Stimulated activated CD4-positive, alpha-beta T cell treated with anti-CD3 and anti-CD28 coated beads, Interleukin-1b, Interleukin-23, amount 100 ng/mL, for 48 hours (primary cell): ENCODE measurements at regions not wholly inside any gene's neighbourhood (a gene's known extent, or its start where the extent isn't known, plus 50 kb on each side); places are given as distances from the start of the nearest gene placed in this dataset.
"Not testable (repeated sequence)": the region's sequence is repeated elsewhere in the genome, so short reads cannot be mapped to it uniquely, and the experiment has no call there.

Source experiments
- DNase-seq: peaks from one replicate; pipeline ENCODE4 v3.0.0-alpha.2; 2020

DNA sequence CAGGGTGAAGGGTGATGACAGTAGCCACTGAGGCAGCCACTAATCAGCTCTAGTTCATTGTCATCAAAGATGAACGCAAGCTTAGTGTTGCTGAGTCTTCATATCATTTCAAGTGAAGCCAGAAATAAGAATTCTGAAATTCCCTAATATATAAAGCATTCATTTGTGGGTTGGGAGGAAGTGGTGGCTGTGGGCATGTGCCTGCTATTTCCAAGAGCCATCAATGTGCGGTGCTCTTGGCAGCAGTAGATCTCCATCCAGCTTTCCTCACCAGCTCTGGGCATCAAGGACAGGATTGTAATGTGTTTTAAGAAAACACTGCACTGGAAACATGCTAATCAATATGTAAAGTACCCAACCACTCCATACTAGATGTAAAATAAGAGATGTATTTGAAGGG, 202.5 kb upstream of the AHR start:
- no peak for DNase-seq

DNA sequence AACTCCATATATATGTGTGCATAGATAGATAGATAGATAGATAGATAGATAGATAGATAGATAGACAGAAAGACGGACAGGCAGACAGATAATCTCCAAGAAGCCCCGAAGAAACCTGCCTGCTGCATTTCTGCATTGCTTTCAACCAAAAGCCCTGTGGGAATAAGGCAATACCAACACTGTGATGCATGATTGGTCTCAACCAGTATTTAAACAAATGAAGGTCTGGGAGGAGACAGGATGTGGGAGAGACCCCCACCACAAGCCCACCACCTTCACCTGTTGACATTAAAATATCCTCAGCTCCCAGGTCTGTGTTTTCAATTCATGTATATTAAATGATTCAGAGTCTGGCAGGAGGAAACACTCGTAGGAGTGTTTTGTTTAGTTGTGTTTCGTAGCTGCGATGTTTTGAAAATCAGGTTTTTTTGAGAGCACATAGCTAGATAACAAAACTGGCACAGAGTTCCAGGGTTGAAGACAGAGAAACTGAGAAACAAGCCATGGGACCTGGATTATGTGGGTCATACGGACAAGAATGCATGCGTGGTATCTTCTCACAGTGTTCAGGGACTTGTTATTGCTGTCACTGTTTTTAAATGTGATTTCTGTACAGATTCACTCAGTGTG, 200.7 kb upstream of the AHR start:
- no peak for DNase-seq

DNA sequence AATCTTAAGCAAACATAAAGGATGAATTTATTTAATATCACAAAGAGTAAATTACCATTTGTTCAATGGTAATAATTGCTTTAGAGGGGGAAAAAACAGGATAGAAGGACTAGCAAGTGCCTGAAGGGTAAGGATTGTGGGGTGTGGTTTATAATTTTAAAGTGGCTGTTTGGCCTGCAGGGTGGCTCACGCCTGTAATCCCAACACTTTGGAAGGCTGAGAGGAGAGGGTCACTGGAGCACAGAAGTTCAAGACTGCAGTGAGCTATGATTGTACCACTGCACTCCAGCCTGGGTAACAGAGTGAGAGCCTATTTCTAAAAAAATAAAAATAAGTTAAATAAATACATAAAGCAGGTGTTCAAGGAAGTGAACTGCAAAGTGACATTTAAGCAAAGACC, 199.9 kb upstream of the AHR start:
- no peak for DNase-seq

DNA sequence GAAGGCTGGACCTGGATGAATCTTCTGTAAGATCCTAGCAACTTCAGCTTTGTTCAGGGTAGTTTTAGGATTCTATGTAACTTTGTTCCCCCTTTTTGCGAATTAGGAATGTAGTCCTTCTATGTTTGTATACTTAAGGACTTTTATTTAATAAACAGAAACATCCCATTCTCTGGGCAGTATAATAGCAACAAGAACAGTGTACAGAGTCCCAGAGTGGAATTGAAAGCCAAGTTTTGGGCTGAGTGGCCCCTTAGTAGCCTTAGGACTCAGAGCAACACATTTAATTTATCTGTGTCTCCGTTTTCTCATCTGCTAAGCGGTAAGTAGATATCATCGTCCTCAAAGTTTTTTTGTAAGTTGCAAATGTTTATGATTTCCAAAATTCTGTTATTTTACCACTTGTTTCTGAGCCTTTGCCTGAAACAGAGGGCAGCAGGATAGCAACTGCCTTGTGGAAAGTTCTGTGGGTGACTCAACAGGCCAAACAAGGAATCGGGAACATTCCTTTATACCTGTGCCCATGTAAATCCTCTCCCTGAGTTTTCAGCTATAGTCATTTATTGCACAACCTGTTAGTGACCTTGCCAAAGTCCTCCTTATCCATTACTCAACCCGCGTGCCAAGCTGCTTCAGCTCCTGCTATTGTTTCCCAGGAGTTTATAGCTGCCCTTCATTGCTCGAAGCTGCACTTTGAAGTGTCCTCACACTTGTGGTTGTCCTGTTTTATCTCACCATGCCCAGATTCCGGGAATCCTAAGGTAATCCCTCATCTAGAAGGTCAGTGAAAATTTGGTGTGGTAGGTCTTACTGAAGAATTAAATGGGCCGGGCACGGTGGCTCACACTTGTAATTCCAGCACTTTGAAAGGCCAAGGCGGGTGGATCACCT, 199.1 kb upstream of the AHR start:
- no peak for DNase-seq

DNA sequence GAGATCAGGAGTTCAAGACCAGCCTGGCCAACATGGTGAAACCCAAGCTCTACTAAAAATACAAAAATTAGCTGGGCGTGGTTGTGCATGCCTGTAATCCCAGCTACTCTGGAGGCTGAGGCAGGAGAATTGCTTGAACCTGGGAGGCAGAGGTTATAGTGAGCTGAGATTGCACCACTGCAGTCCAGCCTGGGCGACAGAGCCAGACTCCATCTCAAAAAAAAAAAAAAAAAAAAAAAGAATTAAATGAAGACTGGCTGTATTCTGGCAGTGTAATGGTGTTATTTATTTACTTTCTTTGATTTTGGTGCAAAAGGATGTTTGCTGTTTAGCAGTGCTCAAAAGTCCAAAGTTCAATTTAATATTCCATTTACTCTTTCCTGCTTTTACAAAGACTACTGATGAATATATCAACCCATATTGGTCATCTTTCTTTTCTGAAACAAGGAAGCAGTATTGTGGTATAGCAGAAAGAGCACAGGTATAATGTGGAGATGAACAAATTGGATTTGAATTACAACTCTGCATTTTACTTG, 198.4 kb upstream of the AHR start:
- not testable (repeated sequence) for DNase-seq

DNA sequence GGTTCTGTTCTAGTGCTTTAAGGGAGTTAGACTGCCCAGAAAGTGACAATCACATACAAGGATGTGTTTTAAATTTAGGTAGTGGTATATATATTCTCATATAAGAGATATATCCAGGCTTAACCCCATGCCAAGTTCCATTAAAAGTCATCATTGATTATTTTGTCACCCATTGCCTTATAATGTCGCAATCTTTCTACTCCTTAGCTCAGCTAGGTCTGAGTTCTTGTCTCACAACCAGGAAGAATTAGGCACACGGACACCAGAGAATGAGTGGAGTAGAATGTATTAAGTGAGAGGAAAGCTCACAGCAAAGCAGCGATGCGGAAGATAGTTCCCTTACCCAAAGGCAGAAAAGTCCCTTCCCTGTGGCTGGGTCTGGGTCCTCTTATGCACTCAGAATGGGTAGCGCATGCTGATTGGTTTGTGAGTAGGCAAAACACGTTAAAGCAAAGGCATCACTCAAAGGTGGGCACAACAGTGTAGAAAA, 197.2 kb upstream of the AHR start:
- no peak for DNase-seq

DNA sequence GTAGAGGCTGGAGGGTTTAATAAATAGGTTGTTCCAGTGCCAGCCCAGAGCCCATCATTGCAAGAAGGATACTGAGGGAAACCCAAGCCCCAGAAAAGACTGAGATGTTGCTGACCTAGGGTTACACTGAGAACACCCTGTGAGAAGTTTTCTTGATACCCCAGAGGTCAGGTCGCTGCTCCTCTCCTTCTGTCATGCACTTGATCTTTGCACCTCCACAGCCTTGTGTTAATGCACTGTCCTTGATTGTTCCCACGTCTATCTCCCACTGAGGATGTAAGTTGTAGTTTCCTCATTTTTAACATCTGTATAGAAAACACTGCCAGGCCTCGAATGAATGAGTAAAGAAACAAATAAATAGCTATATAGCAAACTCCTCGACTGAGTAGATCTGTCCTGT, 195.3 kb upstream of the AHR start:
- DNase-seq, result no peak

DNA sequence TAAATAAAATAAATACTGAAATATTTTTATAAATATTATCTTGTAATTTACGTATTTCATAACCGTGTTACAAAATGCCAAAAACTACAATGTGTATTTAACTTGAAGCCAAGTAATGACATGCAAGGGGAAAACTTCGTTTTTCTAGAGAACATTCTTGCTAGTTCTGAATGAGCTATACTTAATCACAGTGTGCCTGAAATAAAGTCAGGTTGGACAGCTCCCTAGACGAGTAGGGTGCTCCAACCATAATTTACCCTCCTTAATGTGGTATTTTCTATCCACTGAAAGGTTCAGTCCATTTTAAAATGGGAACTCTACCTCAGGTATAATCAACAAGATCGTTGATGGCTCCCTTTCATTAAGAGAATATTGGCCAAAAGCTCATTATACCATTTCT, 194.5 kb upstream of the AHR start:
- DNase-seq, result no peak

DNA sequence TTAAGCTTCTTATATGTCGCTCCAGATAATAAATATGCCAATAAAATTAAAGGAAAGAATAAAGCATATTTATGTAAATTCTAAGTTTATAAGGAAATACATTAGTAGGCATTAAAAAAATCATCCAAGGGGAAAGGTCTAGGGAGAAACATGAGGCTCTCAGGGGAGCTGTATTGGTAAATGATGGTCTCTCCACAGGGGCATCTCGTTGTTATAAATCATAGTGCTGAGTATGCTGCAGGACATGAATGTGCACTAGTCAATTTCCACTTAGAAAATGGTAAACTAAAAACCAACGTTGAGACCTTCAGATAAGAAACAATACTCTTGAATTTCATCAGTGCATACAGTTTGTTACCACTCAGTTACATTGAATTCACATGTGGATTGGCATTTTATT, 194.0 kb upstream of the AHR start:
- no peak for DNase-seq

DNA sequence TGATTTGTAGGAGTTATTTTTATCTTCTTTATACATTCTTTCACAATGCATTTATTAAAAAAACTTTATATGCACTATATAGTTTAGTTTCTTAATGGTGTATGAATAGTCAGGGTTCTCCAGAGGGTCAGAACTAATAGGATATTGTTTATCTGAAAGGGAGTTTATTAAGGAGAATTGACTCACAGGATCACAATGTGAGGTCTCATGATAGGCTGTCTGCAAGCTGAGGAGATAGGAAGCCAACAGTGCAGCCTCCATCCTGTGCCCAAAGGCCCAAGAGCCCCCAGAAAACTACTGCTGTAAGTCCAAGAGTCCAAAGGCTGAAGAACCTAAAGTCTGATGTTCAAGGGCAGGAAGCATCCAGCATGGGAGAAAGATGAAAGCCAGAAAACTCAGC, 192.8 kb upstream of the AHR start:
- DNase-seq, result no peak

DNA sequence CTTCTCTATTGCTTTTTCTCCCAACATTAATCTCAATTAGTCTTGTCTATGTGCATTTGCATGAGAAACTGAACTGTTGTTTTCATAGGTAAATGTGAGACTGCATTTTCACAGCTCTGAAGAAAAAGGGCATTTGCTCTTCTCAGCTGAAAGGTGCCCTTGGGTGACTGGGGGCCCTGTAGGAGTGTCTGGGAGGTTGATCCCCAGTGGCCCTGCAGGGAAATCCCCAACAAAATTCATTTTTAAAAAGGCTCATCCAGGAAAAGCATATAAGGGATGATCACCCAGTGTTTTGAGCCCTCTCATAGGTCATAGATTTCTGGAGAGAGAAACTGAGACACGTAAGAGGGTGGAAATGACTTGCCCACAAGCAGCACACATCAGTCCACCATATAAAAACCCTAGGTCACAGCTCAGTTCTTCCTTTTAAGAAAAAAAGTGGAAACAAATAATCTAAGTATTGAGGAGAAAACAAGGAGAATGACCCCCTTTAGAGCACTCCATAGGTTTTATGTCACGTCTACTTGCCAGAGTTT, 190.3 kb upstream of the AHR start:
- no peak for DNase-seq

DNA sequence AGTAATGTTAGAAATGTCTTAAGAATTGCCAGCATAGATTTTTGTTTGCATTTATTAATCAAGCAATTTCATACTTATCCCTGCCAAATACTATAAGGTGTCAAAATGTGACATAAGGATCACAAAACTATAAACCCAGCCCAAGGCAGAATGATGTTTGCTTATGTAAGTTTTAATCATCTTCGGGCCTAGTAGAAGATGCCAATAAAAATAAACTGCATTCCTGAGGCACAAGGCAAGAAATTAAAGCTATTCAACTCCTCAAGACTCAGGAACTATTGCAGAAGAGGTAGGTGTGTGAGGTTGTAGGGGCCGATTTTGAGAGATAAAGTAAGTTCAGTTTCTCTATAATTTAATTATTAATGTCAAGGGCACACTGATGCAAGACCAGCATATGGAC, 189.4 kb upstream of the AHR start:
- no peak for DNase-seq

DNA sequence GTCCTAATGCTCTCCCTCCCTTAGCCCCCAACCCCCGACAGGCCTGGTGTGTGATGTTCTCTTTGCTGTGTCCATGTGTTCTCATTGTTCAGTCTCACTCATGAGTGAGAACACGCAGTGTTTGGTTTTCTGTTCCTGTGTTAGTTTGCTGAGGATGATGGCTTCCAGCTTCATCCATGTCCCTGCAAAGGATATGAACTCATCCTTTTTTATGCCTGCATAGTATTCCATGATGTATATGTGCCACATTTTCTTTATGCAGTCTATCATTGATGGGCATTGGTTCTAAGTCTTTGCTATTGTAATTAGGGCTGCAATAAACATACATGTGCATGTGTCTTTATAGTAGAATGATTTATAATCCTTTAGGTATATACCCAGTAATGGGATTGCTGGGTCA, 184.7 kb upstream of the AHR start:
- not testable (repeated sequence) for DNase-seq

DNA sequence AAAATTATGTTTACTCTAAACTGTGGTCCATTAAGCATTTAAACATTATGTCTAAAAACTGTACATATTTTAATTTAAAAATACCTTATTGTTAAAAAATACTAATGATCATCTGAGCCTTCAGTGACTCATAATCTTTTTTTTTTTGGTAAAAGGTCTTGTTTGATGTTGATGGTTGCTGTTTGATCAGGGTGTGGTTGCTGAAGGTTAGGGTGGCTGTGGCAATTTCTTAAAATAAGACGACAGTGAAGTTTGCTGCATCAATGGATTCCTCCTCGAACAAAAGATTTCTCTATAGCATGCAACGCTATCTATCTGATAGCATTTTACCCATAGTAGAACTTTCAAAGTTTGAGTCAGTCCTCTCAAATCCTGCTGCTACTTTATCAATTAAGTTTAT, 180.0 kb upstream of the AHR start:
- no peak for DNase-seq

DNA sequence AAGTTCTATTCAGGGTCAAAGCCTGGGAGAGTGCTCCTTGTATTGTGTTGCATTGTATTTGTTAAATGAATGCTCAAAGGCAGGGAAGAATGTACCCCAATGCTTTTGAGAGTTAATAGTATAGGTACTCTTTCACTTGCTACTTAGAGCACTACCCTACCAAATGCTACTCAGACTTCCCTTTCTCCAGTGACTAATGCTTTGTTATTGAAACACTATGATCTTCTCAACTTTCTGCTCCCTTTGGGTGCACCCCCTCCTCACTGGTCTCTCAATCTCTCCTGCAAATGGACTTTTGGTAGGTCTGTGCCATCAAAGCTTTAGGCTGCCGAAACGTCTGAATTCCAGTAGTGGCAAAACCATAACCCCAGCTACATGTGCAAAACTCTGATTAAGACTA, 177.7 kb upstream of the AHR start:
- DNase-seq, result no peak

DNA sequence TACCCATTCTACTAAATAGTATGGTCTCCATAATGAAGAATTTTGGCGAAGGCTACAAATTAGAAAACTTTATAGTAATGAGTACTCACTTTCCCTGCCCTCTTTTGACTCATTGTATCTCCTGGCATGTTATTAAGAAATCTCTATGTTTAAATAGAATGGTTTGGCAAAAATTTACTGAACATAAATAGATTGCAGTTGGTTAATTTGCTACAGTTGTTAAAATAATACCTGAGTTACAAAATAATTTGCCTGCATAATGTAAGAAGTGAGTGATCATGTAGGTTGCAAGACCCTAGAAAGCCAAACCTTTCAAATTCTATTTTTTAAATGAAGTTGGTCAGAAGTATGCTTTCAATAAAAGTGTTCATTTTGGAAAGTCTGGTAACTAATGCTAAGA, 176.8 kb upstream of the AHR start:
- no peak for DNase-seq

DNA sequence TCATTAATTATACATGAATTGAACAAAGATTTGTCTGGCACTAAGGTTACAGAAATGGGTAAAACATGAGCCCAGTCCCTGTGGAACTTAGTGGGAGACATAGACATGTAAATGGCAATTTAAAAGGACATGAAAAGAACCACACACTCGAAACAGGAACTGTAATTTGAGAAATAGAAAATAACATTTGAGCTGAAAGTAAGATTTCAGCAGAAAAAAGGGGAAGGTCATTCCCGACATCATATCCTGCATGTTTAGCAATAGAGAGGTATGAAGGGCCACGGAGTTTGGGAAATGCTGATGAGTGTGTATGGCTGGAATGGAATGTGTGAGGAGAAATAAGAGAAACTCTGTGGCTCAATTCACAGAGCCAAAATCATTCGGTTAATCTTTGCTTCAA, 175.4 kb upstream of the AHR start:
- no peak for DNase-seq

DNA sequence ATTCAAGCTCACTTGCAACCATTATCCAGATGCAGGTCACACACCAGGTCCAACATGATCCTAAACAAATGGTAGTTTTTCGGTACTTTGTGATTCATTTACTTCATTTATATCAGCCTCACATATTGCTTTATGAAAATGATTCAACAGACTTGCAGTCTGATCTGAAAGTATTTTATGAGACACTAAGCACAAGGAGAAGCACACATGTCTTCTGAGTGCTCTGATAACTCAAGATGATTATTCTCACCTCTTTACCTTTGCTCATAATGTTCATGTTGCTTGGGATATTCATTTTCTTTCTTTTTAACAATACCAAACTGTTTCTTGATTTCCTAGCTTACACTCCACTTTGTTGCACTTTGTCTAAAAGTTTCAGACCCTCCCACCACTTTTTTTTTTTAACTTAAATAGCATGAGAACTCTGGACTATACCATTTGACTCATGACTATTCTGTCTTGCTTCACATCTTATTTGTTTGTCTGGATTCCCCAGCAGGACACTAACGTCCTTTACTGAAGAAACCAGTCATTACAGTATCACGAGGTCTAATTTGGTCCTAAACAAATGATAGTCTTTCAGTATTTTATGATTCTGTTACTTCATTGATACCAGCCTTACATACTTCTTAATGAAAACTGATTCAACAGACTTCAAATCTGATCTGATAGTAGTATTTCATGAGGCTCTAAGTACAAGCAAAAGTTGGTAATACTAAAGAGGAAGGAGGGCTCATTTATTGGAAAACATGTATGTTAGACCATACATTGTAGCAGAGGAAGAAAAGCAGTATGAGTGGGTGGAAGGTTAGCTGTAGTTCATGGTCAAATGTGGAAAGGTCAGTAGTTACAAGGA, 171.8 kb upstream of the AHR start:
- no peak for DNase-seq

DNA sequence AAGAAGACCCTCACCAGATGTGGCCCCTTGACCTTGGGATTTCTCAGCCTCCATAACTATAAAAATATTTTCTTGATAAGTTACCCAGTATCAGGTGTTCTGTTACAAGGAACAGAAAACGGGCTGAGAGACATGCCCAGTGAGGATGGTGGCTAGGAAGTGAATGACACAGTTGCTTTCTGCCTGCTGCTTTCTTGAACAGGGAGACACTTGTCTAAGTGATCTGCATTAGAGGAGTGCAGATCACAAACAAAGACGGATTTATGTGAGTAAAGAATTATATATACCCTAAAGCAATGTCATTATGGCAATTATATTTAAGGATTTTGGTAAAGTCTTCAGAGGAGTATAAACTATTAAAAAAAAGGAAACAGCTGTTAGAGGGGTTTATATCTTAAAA, 169.2 kb upstream of the AHR start:
- DNase-seq, result no peak

DNA sequence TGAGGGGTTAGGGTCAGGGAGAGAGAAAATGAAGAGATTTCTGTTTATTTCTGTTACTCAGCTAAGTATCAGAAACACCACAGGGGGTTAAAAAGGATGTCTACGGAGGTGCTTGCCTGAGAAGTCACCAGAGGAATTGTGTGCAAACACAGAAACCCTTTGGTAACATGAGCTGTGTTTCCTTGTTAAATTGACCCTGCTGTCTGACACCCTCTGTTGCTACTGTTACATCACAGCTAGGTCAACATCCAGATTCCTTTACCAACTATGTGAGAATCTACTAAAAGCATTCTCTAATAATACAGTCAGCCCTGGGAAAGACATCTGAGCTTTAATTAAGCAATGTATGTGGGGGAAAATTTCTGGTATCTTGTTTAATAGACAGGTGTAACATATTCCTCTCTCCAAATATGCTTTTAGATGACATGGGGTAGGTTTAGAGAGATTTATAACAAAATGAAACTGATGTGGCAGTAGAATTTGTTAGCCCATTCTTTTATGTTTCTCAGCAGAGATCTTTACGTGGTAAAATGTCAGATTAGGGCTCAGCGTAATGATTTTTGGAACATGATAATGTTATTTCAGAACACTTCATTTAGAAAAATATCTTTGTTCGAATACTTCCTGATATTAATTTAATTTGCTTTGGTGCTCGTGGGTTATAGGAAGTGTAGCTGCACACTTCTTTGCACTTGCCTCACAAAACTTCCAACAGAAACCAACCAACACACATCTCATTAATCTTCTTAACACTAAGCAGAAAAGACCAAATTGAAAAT, 168.0 kb upstream of the AHR start:
- no peak for DNase-seq

DNA sequence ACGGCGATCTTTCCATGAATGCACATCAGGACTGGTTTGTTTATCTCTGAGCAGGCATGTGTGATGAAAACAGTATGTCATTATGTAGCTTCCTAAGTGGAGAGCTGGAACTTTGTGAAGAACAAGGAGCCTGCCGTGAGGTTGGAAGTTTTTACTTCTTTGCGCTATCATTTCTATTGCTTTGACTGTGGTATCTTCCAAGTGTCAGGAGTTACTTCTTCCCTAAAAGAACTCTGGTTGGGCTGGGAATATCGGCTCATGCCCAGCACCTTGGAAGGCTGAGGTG, 167.4 kb upstream of the AHR start:
- no peak for DNase-seq

DNA sequence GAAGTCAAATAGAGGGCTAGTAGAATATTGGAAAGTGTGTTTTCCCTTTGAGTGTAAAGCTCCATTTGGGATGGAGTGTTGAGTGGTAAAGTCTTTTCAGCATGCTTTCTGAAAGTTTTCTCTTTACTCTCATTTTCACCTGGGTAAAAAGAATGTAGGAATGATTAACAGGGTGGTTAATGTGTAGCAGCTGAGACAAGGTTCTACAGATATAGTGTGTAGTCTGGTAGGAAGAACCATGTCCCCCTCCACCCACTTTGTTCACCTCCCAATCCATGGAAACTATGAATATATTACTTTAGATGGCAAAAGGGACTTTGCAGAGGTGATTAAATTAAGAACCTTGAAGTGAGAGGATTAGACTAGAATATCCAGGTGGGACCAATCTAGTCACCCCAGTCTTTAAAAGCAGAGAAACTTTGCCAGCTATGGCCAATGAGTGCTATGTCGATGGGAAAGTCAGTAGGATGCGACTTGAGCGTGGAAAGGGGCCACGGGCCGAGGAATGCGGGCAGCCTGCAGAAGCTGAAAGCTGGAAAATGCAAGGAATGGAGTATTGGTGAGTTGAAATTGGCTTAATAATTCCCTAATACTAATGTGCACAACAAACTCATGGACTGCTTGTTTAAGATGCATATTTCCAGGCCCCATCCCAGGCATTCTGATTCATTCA, 166.3 kb upstream of the AHR start:
- no peak for DNase-seq
